Fibroblast of villous mesenchyme (primary cell): ENCODE measurements at regions not wholly inside any gene's neighbourhood (a gene's known extent, or its start where the extent isn't known, plus 50 kb on each side); places are given as distances from the start of the nearest gene placed in this dataset.
A peak's percentile ranks its signal among the peaks of the same experiment; 100 is the strongest.

ENCODE experiments used
- DNase-seq: peaks from one replicate; pipeline ENCODE4 v3.0.0-alpha.2; 2010; ENCODE audit warnings: low read depth
- H3K4me3 ChIP-seq: 2 replicates; pipeline ENCODE4 v1.5.1; 2011; ENCODE audit warnings: low read depth, mild to moderate bottlenecking, low read length
- TF ChIP-seq, protein P1 (sequence below): IDR thresholded peaks from 2 replicates; pipeline ENCODE4 v1.5.1; 2012; ENCODE audit warnings: low read depth, mild to moderate bottlenecking, low read length; ENCODE audit not compliant: insufficient read depth

- no peak overlapping the region for H3K4me3 ChIP-seq
- TF ChIP-seq, protein P1, sequence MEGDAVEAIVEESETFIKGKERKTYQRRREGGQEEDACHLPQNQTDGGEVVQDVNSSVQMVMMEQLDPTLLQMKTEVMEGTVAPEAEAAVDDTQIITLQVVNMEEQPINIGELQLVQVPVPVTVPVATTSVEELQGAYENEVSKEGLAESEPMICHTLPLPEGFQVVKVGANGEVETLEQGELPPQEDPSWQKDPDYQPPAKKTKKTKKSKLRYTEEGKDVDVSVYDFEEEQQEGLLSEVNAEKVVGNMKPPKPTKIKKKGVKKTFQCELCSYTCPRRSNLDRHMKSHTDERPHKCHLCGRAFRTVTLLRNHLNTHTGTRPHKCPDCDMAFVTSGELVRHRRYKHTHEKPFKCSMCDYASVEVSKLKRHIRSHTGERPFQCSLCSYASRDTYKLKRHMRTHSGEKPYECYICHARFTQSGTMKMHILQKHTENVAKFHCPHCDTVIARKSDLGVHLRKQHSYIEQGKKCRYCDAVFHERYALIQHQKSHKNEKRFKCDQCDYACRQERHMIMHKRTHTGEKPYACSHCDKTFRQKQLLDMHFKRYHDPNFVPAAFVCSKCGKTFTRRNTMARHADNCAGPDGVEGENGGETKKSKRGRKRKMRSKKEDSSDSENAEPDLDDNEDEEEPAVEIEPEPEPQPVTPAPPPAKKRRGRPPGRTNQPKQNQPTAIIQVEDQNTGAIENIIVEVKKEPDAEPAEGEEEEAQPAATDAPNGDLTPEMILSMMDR: no peak
- DNase-seq: no peak
Observed at GRCh38 chr2:56684327-56684726, 500.5 kb downstream of the CCDC85A start.

DNA sequence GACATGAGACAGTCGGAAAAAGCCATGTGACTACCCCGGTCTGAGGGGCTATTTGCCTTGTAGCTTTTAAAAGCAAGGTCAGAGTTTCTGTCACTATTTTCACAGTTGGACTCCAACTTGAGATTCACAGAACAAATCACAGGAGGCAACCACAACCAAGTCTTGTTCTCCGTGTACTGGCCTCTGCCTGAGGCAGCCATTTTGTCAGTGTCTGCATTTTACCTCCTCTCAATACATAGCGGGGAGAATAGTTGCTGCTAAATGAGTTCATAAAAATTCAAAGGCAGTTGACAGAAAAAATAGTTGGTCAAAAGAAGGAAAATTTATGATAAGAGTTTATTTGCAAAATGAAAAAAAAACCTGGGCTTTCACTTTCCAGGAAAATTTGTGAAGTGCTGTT, 501.4 kb downstream of the CCDC85A start:
- H3K4me3 ChIP-seq: no peak overlapping the region

DNA sequence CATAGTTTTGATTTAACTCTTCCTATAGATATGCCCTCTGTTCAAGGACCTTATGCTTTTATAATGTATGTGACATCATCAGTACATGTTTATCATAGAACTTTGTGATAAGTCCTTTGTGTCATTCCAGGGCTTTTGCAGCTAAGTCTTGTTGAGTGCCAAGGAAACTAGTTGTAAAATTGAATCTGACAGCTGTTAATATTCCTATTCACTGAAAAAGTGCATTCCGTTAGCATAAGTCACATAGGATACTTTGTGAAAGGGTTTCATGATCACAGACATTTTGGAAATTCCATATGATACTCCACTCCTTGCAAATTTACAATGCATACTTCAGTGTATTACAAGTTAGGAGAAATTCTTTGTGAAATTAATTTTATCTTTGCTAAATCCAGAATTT, 503.4 kb downstream of the CCDC85A start:
- no peak overlapping the region for H3K4me3 ChIP-seq
- TF ChIP-seq, protein P1: no peak
- DNase-seq: peak; percentile 45

More for the DNA sequence above, 501.4 kb downstream of the CCDC85A start:
- no peak for DNase-seq
- TF ChIP-seq, protein P1: no peak

GRCh38 chr2:56688661-56689060, 504.9 kb downstream of the CCDC85A start:
- no peak for DNase-seq
- TF ChIP-seq, protein P1: no peak
- H3K4me3 ChIP-seq: no peak overlapping the region

DNA sequence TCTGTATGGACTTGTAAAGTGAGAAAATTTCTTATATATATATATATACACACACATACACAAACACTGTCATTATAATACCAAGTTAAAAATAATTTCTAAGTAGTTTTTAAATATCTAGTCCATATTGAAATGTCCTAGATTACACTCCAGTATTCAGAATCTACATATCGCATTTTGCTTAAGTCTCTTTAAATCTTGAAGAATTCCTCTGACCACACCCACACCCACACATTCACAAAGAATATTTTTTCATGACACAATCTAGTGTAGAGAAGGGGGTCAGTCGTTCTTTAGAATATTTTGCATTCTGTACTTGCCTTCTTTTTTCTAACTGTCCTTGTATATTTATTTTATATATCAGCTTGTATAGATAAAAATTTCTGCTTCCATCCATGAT, 509.7 kb downstream of the CCDC85A start:
- no peak for DNase-seq
- H3K4me3 ChIP-seq: no peak overlapping the region
- TF ChIP-seq, protein P1: no peak

DNA sequence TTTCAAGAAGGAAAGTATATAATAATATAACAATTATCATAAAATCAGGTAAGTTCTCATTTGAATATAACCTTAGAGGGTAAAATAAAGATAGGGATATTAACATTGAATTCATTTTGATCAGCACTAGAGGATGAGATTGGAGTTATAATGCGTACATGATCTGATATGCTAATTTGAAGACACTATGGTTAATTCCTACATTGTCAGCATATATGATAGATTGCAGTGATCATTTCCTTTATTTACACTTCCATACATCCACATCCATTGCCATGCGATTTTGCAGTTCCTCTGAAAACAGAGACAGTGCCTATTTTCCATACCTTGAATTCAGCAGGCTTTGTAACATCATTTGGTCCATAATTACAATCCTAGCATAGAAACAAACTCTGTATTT, 519.2 kb downstream of the CCDC85A start:
- no peak overlapping the region for H3K4me3 ChIP-seq
- no peak for DNase-seq
- TF ChIP-seq, protein P1: no peak

GRCh38 chr2:56705713-56706112, 521.9 kb downstream of the CCDC85A start:
- H3K4me3 ChIP-seq: no peak overlapping the region
- TF ChIP-seq, protein P1: no peak

More at GRCh38 chr2:56705713-56706112, 521.9 kb downstream of the CCDC85A start:
- DNase-seq: no peak
